ENCODE measurements at regions not wholly inside any gene's neighbourhood (a gene's known extent, or its start where the extent isn't known, plus 50 kb on each side); places are given as distances from the start of the nearest gene placed in this dataset.
"Not testable (repeated sequence)": the region's sequence is repeated elsewhere in the genome, so short reads cannot be mapped to it uniquely, and the experiment has no call there.

GRCh38 chr10:9450801-9451200, 1396.3 kb downstream of the GATA3 start:
- Histone ChIP-seq H3K9me2 (ENCODE audit: insufficient read depth) (no peaks in the 10 kb centered on the region), H3F3A (ENCODE audit: insufficient read depth, low read depth) (no peaks in the 10 kb centered on the region), H3K36me3 (ENCODE audit: low read depth) (no peaks in the 10 kb centered on the region), H4K20me1 (ENCODE audit: insufficient read depth) (no peaks in the 10 kb centered on the region), H3K4me2 (no peak overlapping the region), H3K4me3 (no peak overlapping the region), H3K27me3 (ENCODE audit: insufficient read depth, low read depth) (no peaks in the 10 kb centered on the region), H3K4me1 (replicated peaks; ENCODE audit: insufficient read depth) (no peaks in the 10 kb centered on the region), H3K27ac (no peak overlapping the region), H2AFZ (no peak overlapping the region), H3K9me3 (ENCODE audit: insufficient read depth, low read depth) (0 out of 2 replicates have a peak, but pooled peaks cover 3% of the 10 kb centered on the region), H3K79me2 (ENCODE audit: low read depth) (no peaks in the 10 kb centered on the region)
- no TSS peak for BruUV-seq (replicated peaks)
- CTCF ChIA-PET, result no interaction called here
- POLR2A ChIA-PET (ENCODE audit: unreplicated experiment), result no interaction called here
- intact Hi-C loops (cut with micrococcal nuclease; ENCODE audit: unreplicated experiment), result no loop called here
- no peak for TF ChIP-seq EZH2 (IDR thresholded peaks at IDR 0.05; ENCODE audit: low read depth)
- no peak for TF ChIP-seq CTCF (conservative IDR thresholded peaks at IDR 0.05)
- DNase-seq, result no peak

DNA sequence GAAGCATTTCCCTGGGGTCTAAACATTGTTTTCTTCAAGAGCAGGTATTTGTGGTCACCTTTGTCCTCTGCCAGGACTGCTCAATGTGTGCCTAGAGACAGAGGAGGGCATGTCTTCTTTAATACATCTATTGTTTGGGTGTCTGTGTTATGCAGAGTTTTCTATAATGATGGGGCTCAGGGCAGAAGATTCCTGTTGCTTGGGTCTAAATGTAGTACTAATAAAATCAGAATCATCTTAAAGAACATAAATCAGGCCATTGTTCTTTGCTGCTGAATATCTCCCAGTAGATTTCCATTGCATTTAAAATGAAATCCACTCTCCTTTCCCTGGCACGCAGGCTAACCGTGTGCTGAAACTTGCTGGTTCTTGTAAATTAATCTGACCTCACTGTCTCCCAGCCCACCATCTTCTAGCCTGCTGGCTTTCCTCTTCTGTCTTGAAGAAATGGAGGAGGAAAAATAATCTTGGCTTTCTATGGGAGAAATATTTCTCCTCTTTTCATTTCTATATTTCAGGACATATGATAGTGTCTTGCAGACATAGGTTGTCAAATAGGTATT, 1396.8 kb downstream of the GATA3 start:
- no peaks in the 10 kb centered on the region for H3F3A ChIP-seq (ENCODE audit: insufficient read depth, low read depth)
- no peaks in the 10 kb centered on the region for H3K4me1 ChIP-seq (replicated peaks; ENCODE audit: insufficient read depth)
- no TSS peak for BruUV-seq (replicated peaks)
- no peaks in the 10 kb centered on the region for H3K9me2 ChIP-seq (ENCODE audit: insufficient read depth)
- no peaks in the 10 kb centered on the region for H3K79me2 ChIP-seq (ENCODE audit: low read depth)
- H3K4me2 ChIP-seq, result no peak overlapping the region
- DNase-seq, result no peak
- CTCF ChIA-PET, result no interaction called here
- TF ChIP-seq CTCF (conservative IDR thresholded peaks at IDR 0.05), result no peak
- TF ChIP-seq EZH2 (IDR thresholded peaks at IDR 0.05; ENCODE audit: low read depth), result no peak
- H4K20me1 ChIP-seq (ENCODE audit: insufficient read depth), result no peaks in the 10 kb centered on the region
- 0 out of 2 replicates have a peak, but pooled peaks cover 3% of the 10 kb centered on the region for H3K9me3 ChIP-seq (ENCODE audit: insufficient read depth, low read depth)
- no peak overlapping the region for H2AFZ ChIP-seq
- H3K36me3 ChIP-seq (ENCODE audit: low read depth), result no peaks in the 10 kb centered on the region
- no peak overlapping the region for H3K27ac ChIP-seq
- intact Hi-C loops (cut with micrococcal nuclease; ENCODE audit: unreplicated experiment), result no loop called here
- H3K4me3 ChIP-seq, result no peak overlapping the region
- no peaks in the 10 kb centered on the region for H3K27me3 ChIP-seq (ENCODE audit: insufficient read depth, low read depth)
- POLR2A ChIA-PET (ENCODE audit: unreplicated experiment), result no interaction called here

DNA sequence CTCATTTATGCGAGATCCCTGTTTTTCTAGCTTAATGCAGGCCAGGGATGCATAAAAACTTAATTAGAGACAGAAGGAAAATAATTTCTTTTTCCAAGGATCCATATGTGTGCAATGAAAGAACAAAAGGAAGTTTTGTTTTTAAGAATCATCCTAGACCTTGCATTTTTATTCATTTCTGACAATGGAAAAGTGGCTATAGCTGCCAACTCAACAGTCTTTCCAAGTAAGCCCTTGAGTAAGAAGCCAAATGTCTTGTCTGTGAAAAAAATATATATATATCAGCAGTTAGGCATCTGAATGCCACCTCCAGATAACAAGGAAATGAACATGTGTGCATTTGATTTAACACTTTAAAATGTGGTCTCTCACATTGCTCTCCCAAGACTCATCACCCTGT, 1397.6 kb downstream of the GATA3 start:
- POLR2A ChIA-PET (ENCODE audit: unreplicated experiment), result no interaction called here
- H4K20me1 ChIP-seq (ENCODE audit: insufficient read depth), result no peaks in the 10 kb centered on the region
- CTCF ChIA-PET, result no interaction called here

GRCh38 chr10:9453871-9454270, 1399.4 kb downstream of the GATA3 start:
- H3K4me1 ChIP-seq (replicated peaks; ENCODE audit: insufficient read depth); H3K27ac ChIP-seq; H3K79me2 ChIP-seq (ENCODE audit: low read depth); H3K27me3 ChIP-seq (ENCODE audit: insufficient read depth, low read depth); H3K9me2 ChIP-seq (ENCODE audit: insufficient read depth); intact Hi-C loops (cut with micrococcal nuclease; ENCODE audit: unreplicated experiment); H3F3A ChIP-seq (ENCODE audit: insufficient read depth, low read depth); H3K36me3 ChIP-seq (ENCODE audit: low read depth); CTCF ChIA-PET; H3K4me3 ChIP-seq; BruUV-seq (replicated peaks); H2AFZ ChIP-seq; H3K4me2 ChIP-seq; DNase-seq; H3K9me3 ChIP-seq (ENCODE audit: insufficient read depth, low read depth); H4K20me1 ChIP-seq (ENCODE audit: insufficient read depth); POLR2A ChIA-PET (ENCODE audit: unreplicated experiment): not testable (repeated sequence)

More for the DNA sequence above, 1397.6 kb downstream of the GATA3 start:
- DNase-seq, result no peak
- no TSS peak for BruUV-seq (replicated peaks)
- TF ChIP-seq CTCF (conservative IDR thresholded peaks at IDR 0.05), result no peak
- TF ChIP-seq EZH2 (IDR thresholded peaks at IDR 0.05; ENCODE audit: low read depth), result no peak
- intact Hi-C loops (cut with micrococcal nuclease; ENCODE audit: unreplicated experiment), result no loop called here
- H3K9me2 ChIP-seq (ENCODE audit: insufficient read depth), result no peaks in the 10 kb centered on the region
- H3K27ac ChIP-seq, result no peak overlapping the region
- no peak overlapping the region for H3K4me3 ChIP-seq
- no peaks in the 10 kb centered on the region for H3K27me3 ChIP-seq (ENCODE audit: insufficient read depth, low read depth)
- H2AFZ ChIP-seq, result no peak overlapping the region
- no peaks in the 10 kb centered on the region for H3K79me2 ChIP-seq (ENCODE audit: low read depth)
- no peak overlapping the region for H3K4me2 ChIP-seq
- H3F3A ChIP-seq (ENCODE audit: insufficient read depth, low read depth), result no peaks in the 10 kb centered on the region
- H3K4me1 ChIP-seq (replicated peaks; ENCODE audit: insufficient read depth), result no peaks in the 10 kb centered on the region
- no peaks in the 10 kb centered on the region for H3K36me3 ChIP-seq (ENCODE audit: low read depth)
- 0 out of 2 replicates have a peak, but pooled peaks cover 3% of the 10 kb centered on the region for H3K9me3 ChIP-seq (ENCODE audit: insufficient read depth, low read depth)
